ENCODE measurements at regions not wholly inside any gene's neighbourhood (a gene's known extent, or its start where the extent isn't known, plus 50 kb on each side); places are given as distances from the start of the nearest gene placed in this dataset.

DNA sequence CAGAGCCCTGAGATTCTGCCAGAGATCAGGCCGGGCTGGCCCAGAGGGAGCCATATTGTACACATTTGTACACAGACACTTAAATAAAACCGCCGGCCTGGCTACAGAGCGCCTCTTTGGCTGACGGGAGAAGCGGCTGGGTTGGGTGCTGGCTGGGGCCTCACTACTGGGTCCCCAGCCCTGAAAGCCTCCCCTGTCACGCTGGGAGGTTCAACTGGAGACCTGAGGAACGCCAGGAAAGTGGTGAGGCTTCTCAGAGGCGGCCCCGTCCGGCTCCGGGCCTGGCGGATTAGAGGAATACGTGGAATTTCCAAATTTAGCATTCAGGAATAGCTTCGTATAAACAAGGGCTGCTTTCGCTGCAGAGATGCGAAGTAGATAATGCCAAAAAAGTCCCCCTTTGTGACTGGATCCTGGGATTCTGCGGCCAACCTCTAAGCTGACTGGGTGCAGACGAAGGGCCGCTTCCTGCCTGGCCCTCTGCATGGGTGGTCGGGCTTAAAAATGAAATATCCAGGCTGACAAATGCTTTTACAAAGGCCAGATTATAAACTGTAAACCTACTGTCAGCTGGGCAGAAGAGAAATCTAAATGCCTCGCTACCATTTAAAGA is 252.4 kb downstream of the IRF8 start:
- TF ChIP-seq NFIC (IDR thresholded peaks at IDR 0.05) (no peak), RAD21 (IDR thresholded peaks at IDR 0.05; ENCODE audit: low read depth) (no peak), TCF12 (IDR thresholded peaks at IDR 0.05; ENCODE audit: low read depth) (no peak), CREB1 (IDR thresholded peaks at IDR 0.05; ENCODE audit: low read depth) (no peak)
- TF ChIP-seq, protein P1, sequence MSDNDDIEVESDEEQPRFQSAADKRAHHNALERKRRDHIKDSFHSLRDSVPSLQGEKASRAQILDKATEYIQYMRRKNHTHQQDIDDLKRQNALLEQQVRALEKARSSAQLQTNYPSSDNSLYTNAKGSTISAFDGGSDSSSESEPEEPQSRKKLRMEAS (IDR thresholded peaks at IDR 0.05), result no peak

Measured in Ishikawa (cell line).